Lung (tissue), 11 donors: ENCODE measurements at regions not wholly inside any gene's neighbourhood (a gene's known extent, or its start where the extent isn't known, plus 50 kb on each side); places are given as distances from the start of the nearest gene placed in this dataset.

Experiments
- ATAC-seq: fragments of 200-7000 bp; cut with Tn5 transposase; one replicate; pipeline ENCODE4 v1.9.1; 2020; ENCODE audit warnings: moderate number of reproducible peaks; ENCODE audit not compliant: insufficient read depth, low FRiP score
- DNase-seq, 3 donors: peaks; one replicate each; pipeline ENCODE4 v3.0.0-alpha.2; 2013 to 2017
- H3K27ac ChIP-seq, 2 donors: one replicate each; pipeline ENCODE4 v1.5.1; 2013; ENCODE audit warnings: mild to moderate bottlenecking in 2 of 2, moderate library complexity in 2 of 2, control low read depth in 1 of 2, inconsistent platforms in 1 of 2, low read depth in 1 of 2, low read length in 1 of 2
- H3K27me3 ChIP-seq, 3 donors: one replicate each; pipeline ENCODE4 v1.5.1; 2013; ENCODE audit warnings: low read length in 2 of 3; ENCODE audit not compliant: control insufficient read depth in 3 of 3, insufficient read depth in 3 of 3
- H3K36me3 ChIP-seq, 4 donors: one replicate each; pipeline ENCODE4 v1.5.1; 2013; ENCODE audit warnings: low read length in 4 of 4, mild to moderate bottlenecking in 1 of 4, moderate library complexity in 1 of 4; ENCODE audit not compliant: control insufficient read depth in 4 of 4, insufficient read depth in 4 of 4
- H3K4me1 ChIP-seq, 5 donors: one replicate each; pipeline ENCODE4 v1.5.1; 2013; ENCODE audit warnings: low read length in 5 of 5, mild to moderate bottlenecking in 2 of 5, moderate library complexity in 1 of 5; ENCODE audit not compliant: control insufficient read depth in 5 of 5, insufficient read depth in 5 of 5
- H3K4me3 ChIP-seq: one replicate; pipeline ENCODE4 v1.5.1; 2013; ENCODE audit warnings: mild to moderate bottlenecking, control low read depth, moderate library complexity
- H3K9ac ChIP-seq, 2 donors: one replicate each; pipeline ENCODE4 v1.5.1; 2013; ENCODE audit warnings: low read length in 2 of 2, control low read depth in 1 of 2; ENCODE audit not compliant: insufficient read depth in 1 of 2
- H3K9me3 ChIP-seq, 4 donors: one replicate each; pipeline ENCODE4 v1.5.1; 2013; ENCODE audit warnings: low read length in 3 of 4, mild to moderate bottlenecking in 1 of 4, moderate library complexity in 1 of 4; ENCODE audit not compliant: control insufficient read depth in 4 of 4, insufficient read depth in 3 of 4
- WGBS, 2 donors: extraction: QIAGEN DNeasy Blood & Tissue Kit; methylation state at CpG; one replicate each; pipeline ENCODE4 v1.1.7; 2013; 5-methylcytosine and 5-hydroxymethylcytosine counted together
- TF ChIP-seq, protein P1 (sequence below): IDR thresholded peaks from 2 replicates; pipeline ENCODE4 v1.5.1; 2012; ENCODE audit warnings: mild to moderate bottlenecking; ENCODE audit errors: control extremely low read depth, extremely low read depth
- donor health status: control.
- donor health status: control.
- donor health status: Bipolar disorder and iron deficiency.
- donor health status: healthy.
- donor health status: DM: yes; HTN: yes; CAD: no.

- Histone ChIP-seq H3K4me3 (no peak overlapping the region), H3K36me3 (no peaks in the 10 kb centered on the region), H3K4me1 (peaks cover 0 to 6% (median 0%) of the 10 kb centered on the region in 5 donors), H3K9ac (no peak overlapping the region), H3K27ac (no peak overlapping the region), H3K27me3 (no peaks in the 10 kb centered on the region), H3K9me3 (no peaks in the 10 kb centered on the region)
- WGBS, 2 donors, result 92 to 94% methylated on average over 11 of the region's 11 CpGs
- TF ChIP-seq, protein P1, sequence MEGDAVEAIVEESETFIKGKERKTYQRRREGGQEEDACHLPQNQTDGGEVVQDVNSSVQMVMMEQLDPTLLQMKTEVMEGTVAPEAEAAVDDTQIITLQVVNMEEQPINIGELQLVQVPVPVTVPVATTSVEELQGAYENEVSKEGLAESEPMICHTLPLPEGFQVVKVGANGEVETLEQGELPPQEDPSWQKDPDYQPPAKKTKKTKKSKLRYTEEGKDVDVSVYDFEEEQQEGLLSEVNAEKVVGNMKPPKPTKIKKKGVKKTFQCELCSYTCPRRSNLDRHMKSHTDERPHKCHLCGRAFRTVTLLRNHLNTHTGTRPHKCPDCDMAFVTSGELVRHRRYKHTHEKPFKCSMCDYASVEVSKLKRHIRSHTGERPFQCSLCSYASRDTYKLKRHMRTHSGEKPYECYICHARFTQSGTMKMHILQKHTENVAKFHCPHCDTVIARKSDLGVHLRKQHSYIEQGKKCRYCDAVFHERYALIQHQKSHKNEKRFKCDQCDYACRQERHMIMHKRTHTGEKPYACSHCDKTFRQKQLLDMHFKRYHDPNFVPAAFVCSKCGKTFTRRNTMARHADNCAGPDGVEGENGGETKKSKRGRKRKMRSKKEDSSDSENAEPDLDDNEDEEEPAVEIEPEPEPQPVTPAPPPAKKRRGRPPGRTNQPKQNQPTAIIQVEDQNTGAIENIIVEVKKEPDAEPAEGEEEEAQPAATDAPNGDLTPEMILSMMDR, result no peak
- ATAC-seq (no peak), DNase-seq (no peak)
Observed at GRCh38 chr2:9690716-9691498, 60.1 kb upstream of the YWHAQ start.

- 68 to 75% methylated on average over 20 of the region's 20 CpGs for WGBS, 2 donors
- no peak overlapping the region for H3K9ac ChIP-seq
- no peak for ATAC-seq
- peak overlapping the region in 1 of 2 donors; percentile 70 for H3K27ac ChIP-seq
- H3K27me3 ChIP-seq, result no peaks in the 10 kb centered on the region
- TF ChIP-seq, protein P1, result no peak
- peaks cover 0 to 1% (median 0%) of the 10 kb centered on the region in 4 donors for H3K9me3 ChIP-seq
- H3K4me3 ChIP-seq, result no peak overlapping the region
- DNase-seq, result no peak
- no peaks in the 10 kb centered on the region for H3K36me3 ChIP-seq
- H3K4me1 ChIP-seq, result peaks cover 0 to 6% (median 0%) of the 10 kb centered on the region in 5 donors
Observed at GRCh38 chr2:9692456-9693195, 61.8 kb upstream of the YWHAQ start.

GRCh38 chr2:9693196-9693491 lies 62.3 kb upstream of the YWHAQ start:
- Histone ChIP-seq H3K27me3 (no peaks in the 10 kb centered on the region), H3K27ac (peak overlapping the region in 1 of 2 donors; percentile 53), H3K4me1 (peaks cover 0 to 6% (median 0%) of the 10 kb centered on the region in 5 donors), H3K9ac (no peak overlapping the region), H3K36me3 (no peaks in the 10 kb centered on the region), H3K9me3 (peaks cover 0 to 1% (median 0%) of the 10 kb centered on the region in 4 donors), H3K4me3 (no peak overlapping the region)
- DNase-seq (no peak), ATAC-seq (peak; percentile 21)
- TF ChIP-seq, protein P1, result no peak
- WGBS, 2 donors, result 57 to 74% methylated on average over 8 of the region's 8 CpGs
